CD4-positive, CD25-positive, alpha-beta regulatory T cell (primary cell): ENCODE measurements at regions not wholly inside any gene's neighbourhood (a gene's known extent, or its start where the extent isn't known, plus 50 kb on each side); places are given as distances from the start of the nearest gene placed in this dataset.

Experiments used
- ATAC-seq, 2 donors: fragments of 150-1000 bp; cut with Tn5 transposase; one replicate each; pipeline ENCODE4 v1.10.0; 2021; ENCODE audit warnings: low read depth in 2 of 2, moderate number of reproducible peaks in 2 of 2, moderate library complexity in 1 of 2
- DNase-seq, 3 donors: peaks; one replicate each; pipeline versions ENCODE4 v3.0.0 to v3.0.0-alpha.2; 2012 to 2022; ENCODE audit warnings: mixed read lengths in 1 of 3
- H3K27ac ChIP-seq: one replicate; pipeline ENCODE4 v1.7.0; 2013; ENCODE audit warnings: mild to moderate bottlenecking, low read length; ENCODE audit not compliant: insufficient read depth, poor library complexity, severe bottlenecking
- H3K27me3 ChIP-seq: one replicate; pipeline ENCODE4 v1.7.0; 2013; ENCODE audit warnings: low read length; ENCODE audit not compliant: control insufficient read depth, insufficient read depth
- H3K36me3 ChIP-seq: one replicate; pipeline ENCODE4 v1.7.0; 2013; ENCODE audit warnings: mild to moderate bottlenecking, low read length, moderate library complexity; ENCODE audit not compliant: control insufficient read depth, insufficient read depth
- H3K4me1 ChIP-seq: 2 replicates; pipeline ENCODE4 v1.7.0; 2013; ENCODE audit warnings: mild to moderate bottlenecking, low read length; ENCODE audit not compliant: insufficient read depth, control insufficient read depth, poor library complexity, severe bottlenecking
- H3K4me3 ChIP-seq: one replicate; pipeline ENCODE4 v1.7.0; 2013; ENCODE audit warnings: low read depth, mild to moderate bottlenecking, low read length, moderate library complexity
- H3K9me3 ChIP-seq, 2 experiments: 1 replicate in 1 of 2; 2 replicates in 1 of 2; pipeline ENCODE4 v1.7.0; 2013; ENCODE audit warnings: low read length in 2 of 2, mild to moderate bottlenecking in 1 of 2, moderate library complexity in 1 of 2; ENCODE audit not compliant: control insufficient read depth in 2 of 2
- H3K27ac Mint-ChIP-seq, 3 donors: one replicate each; pipeline ENCODE4 v1.8.0; 2020 to 2022; ENCODE audit warnings: mild to moderate bottlenecking in 3 of 3, mixed read lengths in 3 of 3, moderate library complexity in 2 of 3
- H3K27me3 Mint-ChIP-seq: one replicate; pipeline ENCODE4 v1.8.0; 2022; ENCODE audit warnings: mild to moderate bottlenecking, mixed read lengths
- H3K36me3 Mint-ChIP-seq: one replicate; pipeline ENCODE4 v1.8.0; 2020; ENCODE audit warnings: mixed read lengths
- H3K4me1 Mint-ChIP-seq, 4 donors: one replicate each; pipeline ENCODE4 v1.8.0; 2020 to 2022; ENCODE audit warnings: mixed read lengths in 4 of 4, mild to moderate bottlenecking in 1 of 4
- H3K4me3 Mint-ChIP-seq, 4 donors: one replicate each; pipeline ENCODE4 v1.8.0; 2020 to 2022; ENCODE audit warnings: mild to moderate bottlenecking in 4 of 4, mixed read lengths in 4 of 4, moderate library complexity in 3 of 4
- H3K9me3 Mint-ChIP-seq, 7 donors: one replicate each; pipeline ENCODE4 v1.8.0; 2020 to 2022; ENCODE audit warnings: mixed read lengths in 7 of 7, mild to moderate bottlenecking in 3 of 7, moderate library complexity in 2 of 7

- no peaks in the 10 kb centered on the region for H3K4me1 Mint-ChIP-seq
- Histone ChIP-seq H3K36me3 (no peaks in the 10 kb centered on the region), H3K4me3 (no peak overlapping the region), H3K4me1 (no peaks in the 10 kb centered on the region), H3K27me3 (no peaks in the 10 kb centered on the region), H3K9me3 (peaks cover 0 to 3% of the 10 kb centered on the region in 2 experiments), H3K27ac (no peak overlapping the region)
- no peak overlapping the region for H3K4me3 Mint-ChIP-seq
- H3K27me3 Mint-ChIP-seq = no peaks in the 10 kb centered on the region
- DNase-seq (no peak), ATAC-seq (no peak)
- H3K27ac Mint-ChIP-seq = no peak overlapping the region
- no peaks in the 10 kb centered on the region for H3K36me3 Mint-ChIP-seq
- no peaks in the 10 kb centered on the region for H3K9me3 Mint-ChIP-seq
Observed at GRCh38 chr20:63062188-63063140, 55.7 kb upstream of the BHLHE23 start.

GRCh38 chr20:63061771-63062100 lies 55.0 kb upstream of the BHLHE23 start:
- H3K9me3 Mint-ChIP-seq = no peaks in the 10 kb centered on the region
- no peaks in the 10 kb centered on the region for H3K4me1 ChIP-seq
- DNase-seq (no peak), ATAC-seq (no peak)
- no peaks in the 10 kb centered on the region for H3K4me1 Mint-ChIP-seq
- H3K27me3 Mint-ChIP-seq = no peaks in the 10 kb centered on the region
- H3K9me3 ChIP-seq = peaks cover 0 to 3% of the 10 kb centered on the region in 2 experiments
- no peaks in the 10 kb centered on the region for H3K36me3 Mint-ChIP-seq
- H3K4me3 Mint-ChIP-seq = no peak overlapping the region
- no peak overlapping the region for H3K4me3 ChIP-seq
- no peaks in the 10 kb centered on the region for H3K27me3 ChIP-seq
- H3K27ac ChIP-seq = no peak overlapping the region
- H3K27ac Mint-ChIP-seq = no peak overlapping the region
- no peaks in the 10 kb centered on the region for H3K36me3 ChIP-seq

GRCh38 chr20:63061051-63061770 lies 54.4 kb upstream of the BHLHE23 start:
- no peak overlapping the region for H3K4me3 Mint-ChIP-seq
- H3K9me3 Mint-ChIP-seq = no peaks in the 10 kb centered on the region
- no peak for ATAC-seq
- no peaks in the 10 kb centered on the region for H3K36me3 Mint-ChIP-seq
- H3K4me1 Mint-ChIP-seq = no peaks in the 10 kb centered on the region
- Histone ChIP-seq H3K4me1 (peaks cover 3% of the 10 kb centered on the region), H3K27me3 (no peaks in the 10 kb centered on the region), H3K36me3 (no peaks in the 10 kb centered on the region), H3K9me3 (peaks cover 0 to 3% of the 10 kb centered on the region in 2 experiments), H3K4me3 (no peak overlapping the region), H3K27ac (no peak overlapping the region)
- no peak for DNase-seq
- H3K27me3 Mint-ChIP-seq = no peaks in the 10 kb centered on the region
- no peak overlapping the region for H3K27ac Mint-ChIP-seq

GRCh38 chr20:63060057-63060991 lies 53.6 kb upstream of the BHLHE23 start:
- no peak for ATAC-seq
- no peaks in the 10 kb centered on the region for H3K36me3 ChIP-seq
- H3K4me1 ChIP-seq = peaks cover 3% of the 10 kb centered on the region
- Mint-ChIP-seq H3K27me3 (no peaks in the 10 kb centered on the region), H3K4me1 (no peaks in the 10 kb centered on the region), H3K36me3 (no peaks in the 10 kb centered on the region), H3K9me3 (no peaks in the 10 kb centered on the region), H3K4me3 (no peak overlapping the region), H3K27ac (no peak overlapping the region)
- H3K27me3 ChIP-seq = no peaks in the 10 kb centered on the region
- peaks cover 0 to 3% of the 10 kb centered on the region in 2 experiments for H3K9me3 ChIP-seq
- no peak overlapping the region for H3K27ac ChIP-seq
- no peak overlapping the region for H3K4me3 ChIP-seq
- no peak for DNase-seq

GRCh38 chr20:63059684-63060056 lies 52.9 kb upstream of the BHLHE23 start:
- Mint-ChIP-seq H3K27me3 (no peaks in the 10 kb centered on the region), H3K4me1 (no peaks in the 10 kb centered on the region), H3K9me3 (no peaks in the 10 kb centered on the region), H3K4me3 (no peak overlapping the region), H3K27ac (no peak overlapping the region), H3K36me3 (no peaks in the 10 kb centered on the region)
- Histone ChIP-seq H3K36me3 (no peaks in the 10 kb centered on the region), H3K9me3 (peaks cover 0 to 3% of the 10 kb centered on the region in 2 experiments), H3K4me1 (peaks cover 3% of the 10 kb centered on the region), H3K27me3 (no peaks in the 10 kb centered on the region), H3K27ac (no peak overlapping the region), H3K4me3 (no peak overlapping the region)
- DNase-seq (no peak), ATAC-seq (no peak)

GRCh38 chr20:63058696-63059335 lies 52.1 kb upstream of the BHLHE23 start:
- Mint-ChIP-seq H3K9me3 (no peaks in the 10 kb centered on the region), H3K4me1 (no peaks in the 10 kb centered on the region)
- peaks cover 0 to 3% of the 10 kb centered on the region in 2 experiments for H3K9me3 ChIP-seq

More at GRCh38 chr20:63058696-63059335, 52.1 kb upstream of the BHLHE23 start:
- ATAC-seq = no peak
- H3K27me3 ChIP-seq = no peaks in the 10 kb centered on the region
- H3K4me3 ChIP-seq = no peak overlapping the region
- Mint-ChIP-seq H3K36me3 (no peaks in the 10 kb centered on the region), H3K27me3 (no peaks in the 10 kb centered on the region), H3K27ac (no peak overlapping the region), H3K4me3 (no peak overlapping the region)
- DNase-seq = no peak
- no peaks in the 10 kb centered on the region for H3K36me3 ChIP-seq
- no peak overlapping the region for H3K27ac ChIP-seq
- peaks cover 3% of the 10 kb centered on the region for H3K4me1 ChIP-seq
